RKO (cell line): ENCODE measurements at regions not wholly inside any gene's neighbourhood (a gene's known extent, or its start where the extent isn't known, plus 50 kb on each side); places are given as distances from the start of the nearest gene placed in this dataset.

Experiments
- DNase-seq: peaks from one replicate; pipeline ENCODE4 v3.0.0-alpha.2; 2016; ENCODE audit warnings: low spot score

GRCh38 chr13:50685956-50686355 is 157.5 kb downstream of the DLEU7 start:
- no peak for DNase-seq

- no peak for DNase-seq
Observed at GRCh38 chr13:50686551-50686950, 156.9 kb downstream of the DLEU7 start.

GRCh38 chr13:50687545-50687944 is 155.9 kb downstream of the DLEU7 start:
- no peak for DNase-seq

- DNase-seq: no peak
Observed at GRCh38 chr13:50690006-50690405, 153.5 kb downstream of the DLEU7 start.

GRCh38 chr13:50691176-50691680 is 152.3 kb downstream of the DLEU7 start:
- DNase-seq: no peak

GRCh38 chr13:50691681-50692263 is 151.7 kb downstream of the DLEU7 start:
- peak; percentile 61 for DNase-seq

GRCh38 chr13:50692396-50692915 is 151.0 kb downstream of the DLEU7 start:
- no peak for DNase-seq

- no peak for DNase-seq
Observed at GRCh38 chr13:50693727-50694126, 149.8 kb downstream of the DLEU7 start.

GRCh38 chr13:50697746-50698539 is 145.5 kb downstream of the DLEU7 start:
- DNase-seq: no peak

- DNase-seq: no peak
Observed at GRCh38 chr13:50699874-50700663, 143.4 kb downstream of the DLEU7 start.

- DNase-seq: no peak
Observed at GRCh38 chr13:50700664-50701305, 142.7 kb downstream of the DLEU7 start.

GRCh38 chr13:50701469-50701868 is 142.0 kb downstream of the DLEU7 start:
- no peak for DNase-seq

GRCh38 chr13:50706505-50706904 is 137.0 kb downstream of the DLEU7 start:
- DNase-seq: no peak

GRCh38 chr13:50707628-50708027 is 135.9 kb downstream of the DLEU7 start:
- no peak for DNase-seq

GRCh38 chr13:50708461-50708860 is 135.0 kb downstream of the DLEU7 start:
- DNase-seq: no peak

- DNase-seq: no peak
Observed at GRCh38 chr13:50709058-50709457, 134.4 kb downstream of the DLEU7 start.

- DNase-seq: no peak
Observed at GRCh38 chr13:50711131-50711815, 132.2 kb downstream of the DLEU7 start.

GRCh38 chr13:50711996-50712395 is 131.5 kb downstream of the DLEU7 start:
- no peak for DNase-seq

GRCh38 chr13:50712456-50712855 is 131.0 kb downstream of the DLEU7 start:
- DNase-seq: no peak

- DNase-seq: no peak
Observed at GRCh38 chr13:50712881-50713280, 130.6 kb downstream of the DLEU7 start.

- DNase-seq: peak; percentile 13
Observed at GRCh38 chr13:50713523-50714248, 129.8 kb downstream of the DLEU7 start.
